A549 (cell line): ENCODE measurements at regions not wholly inside any gene's neighbourhood (a gene's known extent, or its start where the extent isn't known, plus 50 kb on each side); places are given as distances from the start of the nearest gene placed in this dataset.

Source experiments
- ATAC-seq, 2 experiments: fragments of 200-7000 bp in 1 of 2; fragments of >200 bp in 1 of 2; cut with Nextera tagmentation in 1 of 2; cut with Tn5 transposase in 1 of 2; 3 replicates each; pipeline versions ENCODE4 v1.8.0 to v1.9.1; 2018 to 2020; ENCODE audit warnings: mild to moderate bottlenecking in 1 of 2, moderate library complexity in 1 of 2
- CTCF ChIA-PET: fragments of 300-600 bp; sonication (Branson Sonifier 250); formaldehyde crosslinking; extraction: SDS; loops from one replicate; lab custom pipeline; 2021; ENCODE audit warnings: antibody characterized with exemption, inconsistent platforms; lab: Yijun Ruan, JAX
- POLR2A ChIA-PET: fragments of 350-600 bp; formaldehyde crosslinking; extraction: SDS; loops from one replicate; lab custom pipeline; 2021; ENCODE audit warnings: antibody characterized with exemption, inconsistent platforms; lab: Yijun Ruan, JAX
- DNase-seq, 2 experiments: peaks; one replicate each; pipeline versions ENCODE4 v3.0.0 to v3.0.0-alpha.2; 2011 to 2016; ENCODE audit warnings: low read depth in 1 of 2, low spot score in 1 of 2
- FAIRE-seq: peaks from 2 replicates; lab custom pipeline; 2011; peaks lifted over from hg19 to GRCh38; lab: Jason Lieb, UNC
- H3K27ac ChIP-seq, 2 experiments: fragments of >200 bp; sonication (Bioruptor Twin); formaldehyde crosslinking; 3 replicates each; pipeline ENCODE4 v1.5.1; 2016 to 2017
- H3K4me1 ChIP-seq: fragments of >200 bp; sonication (Bioruptor Twin); formaldehyde crosslinking; 3 replicates; pipeline ENCODE4 v1.6.1; 2016
- H3K4me2 ChIP-seq: fragments of >200 bp; sonication (Bioruptor Twin); formaldehyde crosslinking; 3 replicates; pipeline ENCODE4 v1.6.1; 2016
- H3K4me3 ChIP-seq: fragments of >200 bp; sonication (Bioruptor Twin); formaldehyde crosslinking; 3 replicates; pipeline ENCODE4 v1.5.1; 2016
- H3K9me3 ChIP-seq: fragments of >200 bp; sonication (Bioruptor Twin); formaldehyde crosslinking; 3 replicates; pipeline ENCODE4 v1.6.1; 2016
- BCL3 ChIP-seq: fragments of >200 bp; sonication (Bioruptor Twin); formaldehyde crosslinking; IDR thresholded peaks from 3 replicates; pipeline ENCODE4 v1.6.1; 2016
- CBX8 ChIP-seq: fragments of 200-600 bp; sonication (generic); IDR thresholded peaks from 2 replicates; pipeline ENCODE4 v1.6.1; 2016
- CEBPB ChIP-seq, 2 experiments: fragments of >200 bp in 1 of 2; sonication (Bioruptor Twin) in 1 of 2; formaldehyde crosslinking in 1 of 2; IDR thresholded peaks; 2 replicates each; pipeline ENCODE4 v1.6.1; 2012 to 2016
- CHD2 ChIP-seq: fragments of 150-350 bp; IDR thresholded peaks from 2 replicates; pipeline ENCODE4 v1.6.1; 2014; ENCODE audit warnings: low read length; ENCODE audit not compliant: partially characterized antibody
- CTCF ChIP-seq: fragments of >200 bp; sonication (Bioruptor Twin); formaldehyde crosslinking; IDR thresholded peaks from 3 replicates; pipeline ENCODE4 v1.5.1; 2016
- FOXS1 ChIP-seq: fragments of 250-450 bp; sonication (Bioruptor Pico); IDR thresholded peaks from 2 replicates; pipeline ENCODE4 v1.5.0; 2020; ENCODE audit warnings: mild to moderate bottlenecking, moderate library complexity
- GATA3 ChIP-seq: IDR thresholded peaks from 2 replicates; pipeline ENCODE4 v1.6.1; 2012; ENCODE audit warnings: borderline replicate concordance
- HDAC2 ChIP-seq: fragments of 200-600 bp; sonication (generic); IDR thresholded peaks from 2 replicates; pipeline ENCODE4 v1.6.1; 2016
- HEYL ChIP-seq: fragments of 250-450 bp; sonication (Bioruptor Pico); IDR thresholded peaks from 2 replicates; pipeline ENCODE4 v1.8.0; 2021; ENCODE audit warnings: mild to moderate bottlenecking, moderate library complexity
- HMGXB4 ChIP-seq: fragments of 250-450 bp; sonication (Bioruptor Pico); IDR thresholded peaks from 2 replicates; pipeline ENCODE4 v1.5.0; 2021; ENCODE audit warnings: mild to moderate bottlenecking, moderate library complexity, borderline replicate concordance
- HOXA7 ChIP-seq: fragments of 250-450 bp; sonication (Bioruptor Pico); IDR thresholded peaks from 2 replicates; pipeline ENCODE4 v1.5.0; 2020; ENCODE audit warnings: mild to moderate bottlenecking, moderate library complexity
- HOXB13 ChIP-seq: fragments of 250-450 bp; sonication (Bioruptor Pico); IDR thresholded peaks from 2 replicates; pipeline ENCODE4 v1.5.0; 2020; ENCODE audit warnings: low read depth, mild to moderate bottlenecking, moderate library complexity
- HOXB5 ChIP-seq: fragments of 250-450 bp; sonication (Bioruptor Pico); IDR thresholded peaks from 2 replicates; pipeline ENCODE4 v1.5.0; 2020; ENCODE audit warnings: mild to moderate bottlenecking, moderate library complexity
- JUN ChIP-seq, 2 experiments: fragments of >200 bp; sonication (Bioruptor Twin); formaldehyde crosslinking; IDR thresholded peaks; 2 replicates in 1 of 2; 3 replicates in 1 of 2; pipeline ENCODE4 v1.6.1; 2016 to 2017
- KDM1A ChIP-seq: fragments of 200-600 bp; sonication (generic); IDR thresholded peaks from 2 replicates; pipeline ENCODE4 v1.6.1; 2016; ENCODE audit warnings: low read depth, mild to moderate bottlenecking
- MYC ChIP-seq: IDR thresholded peaks from 2 replicates; pipeline ENCODE4 v1.6.1; 2012; ENCODE audit warnings: mild to moderate bottlenecking, inconsistent platforms, low read length, improper control_type of control experiment, borderline replicate concordance
- NFE2L2 ChIP-seq: fragments of 150-350 bp; conservative IDR thresholded peaks from 2 replicates; pipeline ENCODE4 v1.6.1; 2014; ENCODE audit warnings: low read length
- NR3C1 ChIP-seq: fragments of >200 bp; sonication (Bioruptor Twin); formaldehyde crosslinking; IDR thresholded peaks from 3 replicates; pipeline ENCODE4 v1.6.1; 2017
- PHF8 ChIP-seq: fragments of 200-600 bp; sonication (generic); IDR thresholded peaks from 2 replicates; pipeline ENCODE4 v1.6.1; 2016; ENCODE audit warnings: low read depth, mild to moderate bottlenecking, antibody characterized with exemption, moderate library complexity, borderline replicate concordance
- POLR2AphosphoS2 ChIP-seq: conservative IDR thresholded peaks from 2 replicates; pipeline ENCODE4 v1.6.1; 2012; ENCODE audit warnings: low read length, improper control_type of control experiment, inconsistent platforms
- RFX5 ChIP-seq: fragments of 450-650 bp; IDR thresholded peaks from 2 replicates; pipeline ENCODE4 v1.7.1; 2014; ENCODE audit warnings: antibody characterized with exemption, mild to moderate bottlenecking, moderate library complexity
- RNF2 ChIP-seq: fragments of 200-600 bp; sonication (generic); IDR thresholded peaks from 2 replicates; pipeline ENCODE4 v1.6.1; 2016; ENCODE audit warnings: low read depth, mild to moderate bottlenecking, antibody characterized with exemption, moderate library complexity, borderline replicate concordance
- SREBF2 ChIP-seq: fragments of 450-650 bp; IDR thresholded peaks from 2 replicates; pipeline ENCODE4 v1.6.1; 2014; ENCODE audit warnings: mild to moderate bottlenecking, moderate library complexity
- USF2 ChIP-seq: fragments of 450-650 bp; IDR thresholded peaks from 2 replicates; pipeline ENCODE4 v1.6.1; 2014; ENCODE audit warnings: antibody characterized with exemption
- ZC3H11A ChIP-seq: fragments of 450-650 bp; IDR thresholded peaks from 2 replicates; pipeline ENCODE4 v1.6.1; 2014; ENCODE audit warnings: antibody characterized with exemption, mild to moderate bottlenecking
- ZFP36 ChIP-seq: fragments of 450-650 bp; IDR thresholded peaks from 2 replicates; pipeline ENCODE4 v1.6.1; 2014; ENCODE audit warnings: borderline replicate concordance; ENCODE audit not compliant: partially characterized antibody
- ZSCAN20 ChIP-seq: fragments of 250-450 bp; sonication (Bioruptor Pico); IDR thresholded peaks from 2 replicates; pipeline ENCODE4 v1.8.0; 2022; ENCODE audit warnings: mild to moderate bottlenecking, moderate library complexity
- WGBS: methylation state at CpG from one replicate; pipeline ENCODE4 v1.1.6; 2017; ENCODE audit errors: missing lambda C conversion rate; 5-methylcytosine and 5-hydroxymethylcytosine counted together

- Histone ChIP-seq H3K9me3 (no peaks in the 10 kb centered on the region), H3K4me2 (no peak overlapping the region), H3K27ac (no peak overlapping the region), H3K4me3 (no peak overlapping the region), H3K4me1 (no peaks in the 10 kb centered on the region)
- WGBS: 30% methylated on average over 2 of the region's 2 CpGs
- ChIA-PET POLR2A (no interaction called here), CTCF (no interaction called here)
- no peak for FAIRE-seq
- no peak for ATAC-seq
- TF ChIP-seq JUN (IDR thresholded peaks at IDR 0.05) (no peak), HEYL (CRISPR knock-in tag) (no peak), ZSCAN20 (CRISPR knock-in tag) (no peak), ZC3H11A (no peak), GATA3 (no peak), BCL3 (no peak), CBX8 (no peak), ZFP36 (no peak), HOXB13 (no peak), NR3C1 (no peak), RFX5 (no peak), KDM1A (no peak), RNF2 (no peak)
- no peak for DNase-seq
Measured at GRCh38 chr3:145079436-145079835, 1081.5 kb downstream of the PLOD2 start.

GRCh38 chr3:145087038-145087437, 1073.9 kb downstream of the PLOD2 start:
- CTCF ChIA-PET: no interaction called here
- no peak for FAIRE-seq
- WGBS: 19% methylated on average over 1 of the region's 1 CpG

GRCh38 chr3:145088917-145089316, 1072.1 kb downstream of the PLOD2 start:
- 48% methylated on average over 2 of the region's 2 CpGs for WGBS
- no peaks in the 10 kb centered on the region for H3K4me1 ChIP-seq
- ATAC-seq (no peak), DNase-seq (no peak), FAIRE-seq (no peak)
- ChIA-PET CTCF (no interaction called here), POLR2A (no interaction called here)
- H3K4me3 ChIP-seq: no peak overlapping the region
- TF ChIP-seq HOXA7: no peak
- TF ChIP-seq HMGXB4 (CRISPR knock-in tag): no peak
- no peak for TF ChIP-seq CTCF
- no peak for TF ChIP-seq PHF8
- no peak for TF ChIP-seq POLR2AphosphoS2
- no peak for TF ChIP-seq SREBF2
- TF ChIP-seq RNF2: no peak
- TF ChIP-seq CHD2: no peak
- TF ChIP-seq FOXS1 (CRISPR knock-in tag): no peak
- no peak for TF ChIP-seq HDAC2
- TF ChIP-seq USF2: no peak
- H3K4me2 ChIP-seq: no peak overlapping the region
- H3K9me3 ChIP-seq: no peaks in the 10 kb centered on the region
- H3K27ac ChIP-seq: no peak overlapping the region

More at GRCh38 chr3:145087038-145087437, 1073.9 kb downstream of the PLOD2 start:
- no peak for DNase-seq
- TF ChIP-seq HOXB5 (CRISPR knock-in tag) (no peak), CEBPB (IDR thresholded peaks at IDR 0.05) (no peak), HEYL (CRISPR knock-in tag) (no peak), NFE2L2 (no peak), MYC (no peak), NR3C1 (no peak)
- TF ChIP-seq, all 56 proteins: peak for 0
- POLR2A ChIA-PET: no interaction called here
- ATAC-seq: no peak
- no peak overlapping the region for H3K4me3 ChIP-seq
- H3K9me3 ChIP-seq: no peaks in the 10 kb centered on the region
- H3K27ac ChIP-seq: no peak overlapping the region
- no peaks in the 10 kb centered on the region for H3K4me1 ChIP-seq
- H3K4me2 ChIP-seq: no peak overlapping the region
